Left lung (tissue), 4 donors: ENCODE measurements at regions not wholly inside any gene's neighbourhood (a gene's known extent, or its start where the extent isn't known, plus 50 kb on each side); places are given as distances from the start of the nearest gene placed in this dataset.

Experiments used
- ATAC-seq: fragments of 200-7000 bp; cut with Tn5 transposase; one replicate; pipeline ENCODE4 v1.9.1; 2020; ENCODE audit warnings: moderate library complexity
- DNase-seq, 4 donors: peaks; one replicate each; pipeline ENCODE4 v3.0.0-alpha.2; 2013 to 2020
- H3K27ac ChIP-seq, 2 donors: fragments of 200-600 bp; sonication (generic) in 1 of 2; one replicate each; pipeline versions ENCODE4 v1.5.0 to v1.8.0; 2020 to 2021
- H3K27me3 ChIP-seq, 2 donors: fragments of 200-600 bp; sonication (generic) in 1 of 2; one replicate each; pipeline versions ENCODE4 v1.5.0 to v1.8.0; 2020 to 2021
- H3K36me3 ChIP-seq, 2 donors: fragments of 200-600 bp; sonication (generic) in 1 of 2; one replicate each; pipeline versions ENCODE4 v1.5.0 to v1.8.0; 2020 to 2021
- H3K4me1 ChIP-seq, 2 donors: fragments of 200-600 bp; one replicate each; pipeline ENCODE4 v1.8.0; 2021
- H3K4me3 ChIP-seq, 2 donors: fragments of 200-600 bp; sonication (generic) in 1 of 2; one replicate each; pipeline versions ENCODE4 v1.5.0 to v1.8.0; 2020 to 2021; ENCODE audit warnings: mild to moderate bottlenecking in 1 of 2
- H3K9me3 ChIP-seq, 2 donors: fragments of 200-600 bp; sonication (generic) in 1 of 2; one replicate each; pipeline versions ENCODE4 v1.5.0 to v1.8.0; 2020 to 2021
- intact Hi-C, 2 donors: fragments of 100-400 bp; cut with DNase I; formaldehyde crosslinking; loops; one replicate each; pipeline versions ENCODE4 v1.11.2 to v1.14.2; 2022
- TF ChIP-seq, protein P1 (sequence below), 2 donors: fragments of 200-600 bp; sonication (generic) in 1 of 2; IDR thresholded peaks; one replicate each; pipeline versions ENCODE4 v1.5.0 to v1.8.0; 2021; ENCODE audit warnings: antibody characterized with exemption in 2 of 2
- donor health status: DM: no; HTN: yes; CAD: no.
- donor health status: DM: no; HTN: no; CAD: no.

DNA sequence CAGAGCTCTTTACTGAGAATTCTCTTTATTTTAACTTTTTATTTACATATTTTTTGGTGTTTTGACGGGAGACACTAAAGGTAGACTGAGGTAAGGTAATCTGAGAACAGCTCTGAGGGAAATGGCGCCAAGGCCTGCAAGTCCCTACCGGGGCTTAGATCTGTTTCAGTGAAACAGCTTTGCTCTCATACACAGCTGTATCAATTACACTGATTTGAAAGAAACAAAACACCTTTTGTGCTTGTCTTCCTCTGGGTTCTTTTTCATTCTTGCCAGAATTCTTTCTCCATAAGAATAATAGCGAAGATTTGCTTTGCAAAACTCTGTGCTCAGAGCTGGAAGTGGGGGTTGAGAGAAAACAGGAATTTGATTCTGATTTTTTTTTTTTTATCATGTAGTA is 79.5 kb upstream of the PEX5L start:
- Histone ChIP-seq H3K4me3 (no peak overlapping the region), H3K27me3 (no peaks in the 10 kb centered on the region), H3K36me3 (no peaks in the 10 kb centered on the region), H3K27ac (no peak overlapping the region), H3K4me1 (no peaks in the 10 kb centered on the region), H3K9me3 (no peaks in the 10 kb centered on the region)
- no peak for DNase-seq
- intact Hi-C loops, result no loop called here
- no peak for ATAC-seq
- TF ChIP-seq, protein P1, sequence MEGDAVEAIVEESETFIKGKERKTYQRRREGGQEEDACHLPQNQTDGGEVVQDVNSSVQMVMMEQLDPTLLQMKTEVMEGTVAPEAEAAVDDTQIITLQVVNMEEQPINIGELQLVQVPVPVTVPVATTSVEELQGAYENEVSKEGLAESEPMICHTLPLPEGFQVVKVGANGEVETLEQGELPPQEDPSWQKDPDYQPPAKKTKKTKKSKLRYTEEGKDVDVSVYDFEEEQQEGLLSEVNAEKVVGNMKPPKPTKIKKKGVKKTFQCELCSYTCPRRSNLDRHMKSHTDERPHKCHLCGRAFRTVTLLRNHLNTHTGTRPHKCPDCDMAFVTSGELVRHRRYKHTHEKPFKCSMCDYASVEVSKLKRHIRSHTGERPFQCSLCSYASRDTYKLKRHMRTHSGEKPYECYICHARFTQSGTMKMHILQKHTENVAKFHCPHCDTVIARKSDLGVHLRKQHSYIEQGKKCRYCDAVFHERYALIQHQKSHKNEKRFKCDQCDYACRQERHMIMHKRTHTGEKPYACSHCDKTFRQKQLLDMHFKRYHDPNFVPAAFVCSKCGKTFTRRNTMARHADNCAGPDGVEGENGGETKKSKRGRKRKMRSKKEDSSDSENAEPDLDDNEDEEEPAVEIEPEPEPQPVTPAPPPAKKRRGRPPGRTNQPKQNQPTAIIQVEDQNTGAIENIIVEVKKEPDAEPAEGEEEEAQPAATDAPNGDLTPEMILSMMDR (IDR thresholded peaks at IDR 0.05), result no peak

DNA sequence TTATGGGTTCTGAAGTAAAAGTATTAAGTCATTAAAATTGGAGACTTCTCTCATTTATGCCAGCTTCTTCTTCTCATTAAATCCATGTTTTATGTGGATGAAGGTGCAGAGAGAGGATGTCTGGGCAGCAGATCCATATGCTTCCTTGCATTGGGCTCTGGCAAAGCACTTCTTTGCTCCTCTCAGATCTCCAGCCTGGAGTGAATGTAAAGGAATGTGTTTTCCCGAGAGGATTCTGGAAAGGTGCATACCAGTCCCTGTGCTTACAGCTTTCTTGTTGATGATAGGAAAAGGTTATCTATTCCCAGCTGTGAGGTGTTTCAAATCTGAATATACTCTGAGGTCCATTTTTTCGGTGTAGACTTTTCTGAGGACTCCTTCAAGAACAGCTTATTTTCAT is 79.9 kb upstream of the PEX5L start:
- TF ChIP-seq, protein P1 (IDR thresholded peaks at IDR 0.05), result no peak
- Histone ChIP-seq H3K4me3 (no peak overlapping the region), H3K27ac (no peak overlapping the region), H3K9me3 (no peaks in the 10 kb centered on the region), H3K36me3 (no peaks in the 10 kb centered on the region), H3K27me3 (no peaks in the 10 kb centered on the region), H3K4me1 (no peaks in the 10 kb centered on the region)
- intact Hi-C loops, result no loop called here
- ATAC-seq (no peak), DNase-seq (no peak)

DNA sequence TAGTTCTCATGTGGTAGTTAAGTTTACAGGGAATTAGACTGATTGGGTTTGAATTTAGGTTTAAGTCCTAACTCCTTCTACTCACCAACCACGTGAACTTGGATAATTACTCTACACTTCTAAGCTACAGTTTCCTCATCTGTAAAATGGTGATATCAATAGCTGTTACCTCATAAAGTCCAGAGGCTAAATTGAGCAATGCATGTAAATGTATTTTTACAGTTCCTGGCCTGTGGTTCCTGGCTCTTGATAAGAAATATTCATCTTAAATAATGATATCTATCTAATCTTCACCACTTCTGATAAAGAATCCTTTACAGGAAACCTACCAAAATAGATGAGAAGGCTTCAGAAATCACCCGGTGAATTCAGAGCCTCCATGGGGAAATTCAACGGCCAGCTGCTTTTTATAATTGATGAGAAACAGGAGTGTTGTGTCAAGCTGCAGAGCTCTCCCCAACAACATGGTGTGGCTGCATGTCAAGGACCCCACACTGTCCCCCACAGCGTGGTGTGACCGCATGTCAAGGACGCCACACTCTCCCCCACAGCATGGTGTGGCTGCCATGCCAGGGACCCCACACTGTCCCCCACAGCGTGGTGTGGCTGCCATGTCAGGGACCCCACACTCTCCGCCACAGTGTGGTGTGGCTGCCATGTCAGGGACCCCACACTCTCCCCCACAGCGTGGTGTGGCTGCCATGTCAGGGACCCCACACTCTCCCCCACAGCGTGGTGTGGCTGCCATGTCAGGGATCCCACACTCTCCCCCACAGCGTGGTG is 80.8 kb upstream of the PEX5L start:
- Histone ChIP-seq H3K27me3 (no peaks in the 10 kb centered on the region), H3K36me3 (no peaks in the 10 kb centered on the region), H3K4me1 (no peaks in the 10 kb centered on the region), H3K27ac (no peak overlapping the region), H3K9me3 (no peaks in the 10 kb centered on the region), H3K4me3 (no peak overlapping the region)
- intact Hi-C loops, result no loop called here
- no peak for ATAC-seq
- TF ChIP-seq, protein P1 (IDR thresholded peaks at IDR 0.05), result no peak
- DNase-seq, result no peak

DNA sequence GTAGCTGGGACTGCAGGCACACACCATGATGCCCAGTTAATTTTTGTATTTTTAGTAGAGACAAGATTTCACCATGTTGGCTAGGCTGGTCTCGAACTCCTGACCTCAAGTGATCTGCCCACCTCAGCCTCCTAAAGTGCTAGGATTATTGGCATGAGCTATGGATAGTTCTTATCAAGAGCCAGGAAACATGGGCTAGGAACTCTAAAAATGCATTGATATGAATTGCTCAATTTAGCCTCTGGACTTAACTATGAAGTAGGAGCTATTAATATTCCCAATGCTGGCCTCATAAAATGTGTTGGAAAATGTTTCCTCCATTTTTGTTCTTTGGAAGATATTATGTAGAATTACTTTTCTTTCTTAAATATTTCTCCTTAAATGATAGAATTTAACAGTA is 82.8 kb upstream of the PEX5L start:
- peaks cover 0 to 7% of the 10 kb centered on the region in 2 donors for H3K9me3 ChIP-seq
- no peak overlapping the region for H3K4me3 ChIP-seq
- TF ChIP-seq, protein P1 (IDR thresholded peaks at IDR 0.05), result no peak
- H3K27ac ChIP-seq, result no peak overlapping the region
- H3K27me3 ChIP-seq, result no peaks in the 10 kb centered on the region
- intact Hi-C loops, result no loop called here
- ATAC-seq, result no peak
- no peak for DNase-seq
- no peaks in the 10 kb centered on the region for H3K36me3 ChIP-seq
- H3K4me1 ChIP-seq, result no peaks in the 10 kb centered on the region

DNA sequence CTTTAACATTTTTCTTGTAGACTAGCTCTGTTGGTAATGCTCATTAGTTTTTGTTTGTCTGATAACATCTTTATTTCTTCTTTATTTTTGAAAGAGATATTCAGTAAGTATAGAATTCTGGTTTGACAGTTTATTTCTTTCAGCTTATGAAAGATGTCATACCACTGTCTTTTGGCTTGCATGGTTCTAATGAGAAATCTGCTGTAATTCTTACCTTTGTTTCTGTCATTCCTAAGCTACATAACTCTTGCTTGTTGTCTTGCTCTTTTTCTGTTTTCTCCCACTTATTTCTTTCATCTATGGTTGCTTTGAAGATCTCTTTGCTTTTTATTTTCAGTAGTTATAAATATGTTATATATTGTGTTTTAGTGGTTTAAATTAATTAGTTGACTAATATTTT is 87.2 kb upstream of the PEX5L start:
- no peaks in the 10 kb centered on the region for H3K27me3 ChIP-seq
- peaks cover 0 to 18% of the 10 kb centered on the region in 2 donors for H3K9me3 ChIP-seq
- H3K4me1 ChIP-seq, result no peaks in the 10 kb centered on the region
- no peak for DNase-seq
- no peaks in the 10 kb centered on the region for H3K36me3 ChIP-seq
- ATAC-seq, result no peak
- no peak overlapping the region for H3K27ac ChIP-seq
- TF ChIP-seq, protein P1 (IDR thresholded peaks at IDR 0.05), result no peak
- no peak overlapping the region for H3K4me3 ChIP-seq
- intact Hi-C loops, result no loop called here
